A549 (cell line): ENCODE measurements at regions not wholly inside any gene's neighbourhood (a gene's known extent, or its start where the extent isn't known, plus 50 kb on each side); places are given as distances from the start of the nearest gene placed in this dataset.

Source experiments
- CTCF ChIP-seq: fragments of >200 bp; sonication (Bioruptor Twin); formaldehyde crosslinking; IDR thresholded peaks from 3 replicates; pipeline ENCODE4 v1.5.1; 2016
- EHMT2 ChIP-seq: fragments of 200-600 bp; sonication (generic); IDR thresholded peaks from 2 replicates; pipeline ENCODE4 v1.6.1; 2016; ENCODE audit warnings: antibody characterized with exemption, low read depth, mild to moderate bottlenecking, moderate library complexity
- EP300 ChIP-seq, 2 experiments: fragments of >200 bp; sonication (Bioruptor Twin); formaldehyde crosslinking; IDR thresholded peaks; 2 replicates in 1 of 2; 3 replicates in 1 of 2; pipeline ENCODE4 v1.6.1; 2016 to 2017
- ESRRA ChIP-seq: fragments of 150-350 bp; IDR thresholded peaks from 2 replicates; pipeline ENCODE4 v1.6.1; 2014; ENCODE audit warnings: mild to moderate bottlenecking, low read length, borderline replicate concordance
- FOSL2 ChIP-seq, 2 experiments: fragments of 450-650 bp in 1 of 2; fragments of >200 bp in 1 of 2; sonication (Bioruptor Twin) in 1 of 2; formaldehyde crosslinking; IDR thresholded peaks; 2 replicates each; pipeline versions ENCODE4 v1.5.0 to v1.6.1; 2016 to 2020; ENCODE audit warnings: mild to moderate bottlenecking in 1 of 2, moderate library complexity in 1 of 2
- HDAC2 ChIP-seq: fragments of 200-600 bp; sonication (generic); IDR thresholded peaks from 2 replicates; pipeline ENCODE4 v1.6.1; 2016
- HOXA7 ChIP-seq: fragments of 250-450 bp; sonication (Bioruptor Pico); IDR thresholded peaks from 2 replicates; pipeline ENCODE4 v1.5.0; 2020; ENCODE audit warnings: mild to moderate bottlenecking, moderate library complexity
- KDM5A ChIP-seq: fragments of 200-600 bp; sonication (generic); IDR thresholded peaks from 2 replicates; pipeline ENCODE4 v1.6.1; 2016; ENCODE audit warnings: antibody characterized with exemption, mild to moderate bottlenecking
- RAD21 ChIP-seq, 2 experiments: fragments of >200 bp in 1 of 2; sonication (Bioruptor Twin) in 1 of 2; formaldehyde crosslinking in 1 of 2; IDR thresholded peaks in 1 of 2; conservative IDR thresholded peaks in 1 of 2; 2 replicates in 1 of 2; 3 replicates in 1 of 2; pipeline ENCODE4 v1.6.1; 2012 to 2018; ENCODE audit warnings: inconsistent platforms in 1 of 2
- RCOR1 ChIP-seq: fragments of 150-350 bp; IDR thresholded peaks from 2 replicates; pipeline ENCODE4 v1.6.1; 2014; ENCODE audit warnings: antibody characterized with exemption, low read length, low read depth
- REST ChIP-seq: fragments of 200-600 bp; sonication (generic); IDR thresholded peaks from 2 replicates; pipeline ENCODE4 v1.6.1; 2016; ENCODE audit warnings: antibody characterized with exemption, mild to moderate bottlenecking, moderate library complexity

GRCh38 chr12:74794522-74794921 is 256.9 kb downstream of the ATXN7L3B start:
- TF ChIP-seq EP300 (IDR thresholded peaks at IDR 0.05) = no peak
- no peak for TF ChIP-seq CTCF
- TF ChIP-seq HOXA7 = no peak
- TF ChIP-seq EHMT2 = no peak
- TF ChIP-seq REST = no peak
- TF ChIP-seq FOSL2 (IDR thresholded peaks at IDR 0.05) = no peak
- TF ChIP-seq FOSL2 (CRISPR knock-in tag; IDR thresholded peaks at IDR 0.05) = no peak
- no peak for TF ChIP-seq HDAC2
- TF ChIP-seq KDM5A = no peak
- no peak for TF ChIP-seq RAD21 (conservative IDR thresholded peaks at IDR 0.05 in 1 of 2, IDR thresholded peaks at IDR 0.05 in 1 of 2)
- no peak for TF ChIP-seq ESRRA
- no peak for TF ChIP-seq RCOR1
